ENCODE measurements at regions not wholly inside any gene's neighbourhood (a gene's known extent, or its start where the extent isn't known, plus 50 kb on each side); places are given as distances from the start of the nearest gene placed in this dataset.

- Histone ChIP-seq H3K4me1 (ENCODE audit: control insufficient read depth, insufficient read depth, low read length) (no peaks in the 10 kb centered on the region), H3K27ac (ENCODE audit: extremely low read depth, low read depth, low read length) (no peak overlapping the region), H3K9me3 (ENCODE audit: control insufficient read depth, insufficient read depth, low read depth, low read length) (no peaks in the 10 kb centered on the region), H3K36me3 (ENCODE audit: control insufficient read depth in 2 of 2, insufficient read depth in 1 of 2, low read length in 2 of 2) (no peaks in the 10 kb centered on the region), H3K4me3 (ENCODE audit: low read depth, low read length) (no peak overlapping the region)
- CTCF ChIA-PET = no interaction called here
- POLR2A ChIA-PET = no interaction called here
- TF ChIP-seq EGR2 (tag by site-specific recombination; IDR thresholded peaks at IDR 0.05; ENCODE audit: low read depth) (peak; percentile 27; the same call in 1 of the 2 replicates), SALL2 (tag by site-specific recombination; IDR thresholded peaks at IDR 0.05; ENCODE audit: borderline replicate concordance) (no peak)
These were observed 128.6 kb upstream of the ZSWIM2 start for GRCh38 chr2:186977433-186978045.

GRCh38 chr2:186976329-186976728 is 127.4 kb upstream of the ZSWIM2 start:
- Histone ChIP-seq H3K27ac (ENCODE audit: extremely low read depth, low read depth, low read length) (no peak overlapping the region), H3K4me3 (ENCODE audit: low read depth, low read length) (no peak overlapping the region), H3K36me3 (ENCODE audit: control insufficient read depth in 2 of 2, insufficient read depth in 1 of 2, low read length in 2 of 2) (no peaks in the 10 kb centered on the region), H3K9me3 (ENCODE audit: control insufficient read depth, insufficient read depth, low read depth, low read length) (no peaks in the 10 kb centered on the region), H3K4me1 (ENCODE audit: control insufficient read depth, insufficient read depth, low read length) (no peaks in the 10 kb centered on the region)
- CTCF ChIA-PET = no interaction called here
- POLR2A ChIA-PET = no interaction called here
- TF ChIP-seq ZNF792 (tag by site-specific recombination; IDR thresholded peaks at IDR 0.05) = no peak
- TF ChIP-seq ZNF175 (tag by site-specific recombination; IDR thresholded peaks at IDR 0.05) = no peak
- no peak for TF ChIP-seq ZNF596 (tag by site-specific recombination; IDR thresholded peaks at IDR 0.05)
- no peak for TF ChIP-seq KLF8 (tag by site-specific recombination; IDR thresholded peaks at IDR 0.05)
- TF ChIP-seq ZNF274 (IDR thresholded peaks at IDR 0.05; ENCODE audit: low read length) = no peak
- no peak for TF ChIP-seq ZNF274 (tag by site-specific recombination; IDR thresholded peaks at IDR 0.05; ENCODE audit: borderline replicate concordance)
- no peak for TF ChIP-seq BCL11B (tag by site-specific recombination; IDR thresholded peaks at IDR 0.05; ENCODE audit: low read depth)

GRCh38 chr2:186972281-186972970 is 123.5 kb upstream of the ZSWIM2 start:
- Histone ChIP-seq H3K9me3 (ENCODE audit: control insufficient read depth, insufficient read depth, low read depth, low read length) (no peaks in the 10 kb centered on the region), H3K27ac (ENCODE audit: extremely low read depth, low read depth, low read length) (no peak overlapping the region), H3K4me1 (ENCODE audit: control insufficient read depth, insufficient read depth, low read length) (no peaks in the 10 kb centered on the region), H3K36me3 (ENCODE audit: control insufficient read depth in 2 of 2, insufficient read depth in 1 of 2, low read length in 2 of 2) (no peaks in the 10 kb centered on the region), H3K4me3 (ENCODE audit: low read depth, low read length) (no peak overlapping the region)
- ChIA-PET CTCF (interaction anchor here (0.8 kb wide), 1 partner anchor 50 kb away, joined by 4 read pairs; no protein-coding TSS in a partner anchor), POLR2A (no interaction called here)
- TF ChIP-seq ZNF148 (tag by site-specific recombination; IDR thresholded peaks at IDR 0.05; ENCODE audit: borderline replicate concordance) = no peak
- TF ChIP-seq ZNF580 (tag by site-specific recombination; IDR thresholded peaks at IDR 0.05) = no peak
- no peak for TF ChIP-seq ZNF704 (tag by site-specific recombination; IDR thresholded peaks at IDR 0.05)
- TF ChIP-seq ZNF133 (tag by site-specific recombination; IDR thresholded peaks at IDR 0.05) = no peak
- no peak for TF ChIP-seq ZSCAN23 (tag by site-specific recombination; IDR thresholded peaks at IDR 0.05)
- TF ChIP-seq KLF7 (tag by site-specific recombination; IDR thresholded peaks at IDR 0.05; ENCODE audit: borderline replicate concordance) = no peak
- TF ChIP-seq ZBTB8A (tag by site-specific recombination; IDR thresholded peaks at IDR 0.05) = no peak
- TF ChIP-seq ZNF175 (tag by site-specific recombination; IDR thresholded peaks at IDR 0.05) = no peak
- TF ChIP-seq GLI4 (tag by site-specific recombination; IDR thresholded peaks at IDR 0.05) = no peak
- TF ChIP-seq ZNF571 (tag by site-specific recombination; IDR thresholded peaks at IDR 0.05) = no peak
- no peak for TF ChIP-seq EGR2 (tag by site-specific recombination; IDR thresholded peaks at IDR 0.05; ENCODE audit: low read depth)
- TF ChIP-seq YY1 (tag by site-specific recombination; IDR thresholded peaks at IDR 0.05) = no peak
- TF ChIP-seq KLF10 (tag by site-specific recombination; IDR thresholded peaks at IDR 0.05) = no peak
- no peak for TF ChIP-seq KLF1 (tag by site-specific recombination; IDR thresholded peaks at IDR 0.05)
- TF ChIP-seq ZSCAN4 (tag by site-specific recombination; IDR thresholded peaks at IDR 0.05) = no peak
- TF ChIP-seq ZNF610 (tag by site-specific recombination; IDR thresholded peaks at IDR 0.05; ENCODE audit: borderline replicate concordance) = no peak

Data from HEK293 (cell line).